ENCODE measurements at regions not wholly inside any gene's neighbourhood (a gene's known extent, or its start where the extent isn't known, plus 50 kb on each side); places are given as distances from the start of the nearest gene placed in this dataset.

- Histone ChIP-seq H3K4me1 (replicated peaks in 1 of 4; ENCODE audit: control insufficient read depth in 3 of 4, insufficient read depth in 4 of 4, low read length in 3 of 4) (no peaks in the 10 kb centered on the region), H4K5ac (ENCODE audit: insufficient read length, low read depth, low read length) (no peak overlapping the region), H4K91ac (replicated peaks; ENCODE audit: insufficient read length, low read length) (no peak overlapping the region), H2BK120ac (replicated peaks; ENCODE audit: low read depth, low read length) (no peak overlapping the region), H3K9me3 (ENCODE audit: insufficient read depth in 2 of 2, low read depth in 1 of 2, low read length in 1 of 2) (no peaks in the 10 kb centered on the region), H3K9ac (replicated peaks in 1 of 4; ENCODE audit: extremely low read depth in 1 of 4, low read depth in 3 of 4, low read length in 3 of 4) (no peak overlapping the region), H4K8ac (ENCODE audit: extremely low read depth, insufficient read depth, low read length) (no peak overlapping the region), H2BK20ac (ENCODE audit: low read length) (no peak overlapping the region), H3K56ac (replicated peaks; ENCODE audit: insufficient read length, low read depth, low read length) (no peak overlapping the region), H3K27ac (ENCODE audit: low read depth, low read length) (no peak overlapping the region), H3K4me3 (ENCODE audit: extremely low read depth in 1 of 4, insufficient read depth in 2 of 4, low read depth in 3 of 4, low read length in 4 of 4) (no peak overlapping the region), H2BK15ac (ENCODE audit: low read length) (no peak overlapping the region), H2BK5ac (ENCODE audit: low read depth, low read length) (no peak overlapping the region), H4K20me1 (replicated peaks in 1 of 2; ENCODE audit: control insufficient read depth in 1 of 2, insufficient read depth in 2 of 2, low read length in 2 of 2) (no peaks in the 10 kb centered on the region), H3K14ac (ENCODE audit: insufficient read length) (no peak overlapping the region), H3K4ac (replicated peaks; ENCODE audit: insufficient read length, low read depth, low read length) (no peak overlapping the region), H3K27me3 (replicated peaks in 1 of 4; ENCODE audit: control insufficient read depth in 3 of 4, extremely low read depth in 1 of 4, insufficient read depth in 3 of 4, low read length in 3 of 4) (no peaks in the 10 kb centered on the region), H3K79me1 (ENCODE audit: low read depth, low read length) (no peaks in the 10 kb centered on the region), H3K23ac (ENCODE audit: insufficient read length) (no peak overlapping the region), H3K79me2 (ENCODE audit: control insufficient read depth in 1 of 2, insufficient read depth in 2 of 2, low read length in 2 of 2) (no peaks in the 10 kb centered on the region), H3K4me2 (ENCODE audit: insufficient read depth in 1 of 2, low read depth in 2 of 2, low read length in 2 of 2) (no peak overlapping the region), H2BK12ac (ENCODE audit: low read depth, low read length) (no peak overlapping the region), H2AFZ (ENCODE audit: low read length) (no peak overlapping the region), H3K36me3 (ENCODE audit: control insufficient read depth in 2 of 4, insufficient read depth in 4 of 4, low read length in 3 of 4) (no peaks in the 10 kb centered on the region), H3K18ac (ENCODE audit: extremely low read depth, low read length) (no peak overlapping the region), H3K23me2 (ENCODE audit: low read depth, low read length) (no peaks in the 10 kb centered on the region), H2AK5ac (ENCODE audit: low read depth, low read length) (no peak overlapping the region)
- ChIA-PET POLR2A (ENCODE audit: partially characterized antibody) (no interaction called here), CTCF (ENCODE audit: partially characterized antibody) (interaction anchor here (0.6 to 1.5 kb wide), 2 partner anchors 8 to 1126 kb away, joined by 3 to 4 read pairs; no protein-coding TSS in a partner anchor)
- FAIRE-seq (no peak), DNase-seq (ENCODE audit: low read depth in 1 of 2, low spot score in 2 of 2) (no peak)
- WGBS, 2 experiments (ENCODE audit: extremely low coverage in 1 of 2, insufficient coverage in 1 of 2, insufficient read length in 1 of 2, insufficient replicate concordance in 2 of 2, low coverage in 1 of 2, low lambda C conversion rate in 2 of 2, missing lambda C conversion rate in 1 of 2), result 95% methylated on average over 2 of the region's 2 CpGs; no CpG with 5 or more reads in 1 of the 2 experiments
These were observed 61.7 kb downstream of the KCNJ2 start for GRCh38 chr17:70230850-70231640.
